ENCODE measurements at regions not wholly inside any gene's neighbourhood (a gene's known extent, or its start where the extent isn't known, plus 50 kb on each side); places are given as distances from the start of the nearest gene placed in this dataset.
"Not testable (repeated sequence)": the region's sequence is repeated elsewhere in the genome, so short reads cannot be mapped to it uniquely, and the experiment has no call there.

DNA sequence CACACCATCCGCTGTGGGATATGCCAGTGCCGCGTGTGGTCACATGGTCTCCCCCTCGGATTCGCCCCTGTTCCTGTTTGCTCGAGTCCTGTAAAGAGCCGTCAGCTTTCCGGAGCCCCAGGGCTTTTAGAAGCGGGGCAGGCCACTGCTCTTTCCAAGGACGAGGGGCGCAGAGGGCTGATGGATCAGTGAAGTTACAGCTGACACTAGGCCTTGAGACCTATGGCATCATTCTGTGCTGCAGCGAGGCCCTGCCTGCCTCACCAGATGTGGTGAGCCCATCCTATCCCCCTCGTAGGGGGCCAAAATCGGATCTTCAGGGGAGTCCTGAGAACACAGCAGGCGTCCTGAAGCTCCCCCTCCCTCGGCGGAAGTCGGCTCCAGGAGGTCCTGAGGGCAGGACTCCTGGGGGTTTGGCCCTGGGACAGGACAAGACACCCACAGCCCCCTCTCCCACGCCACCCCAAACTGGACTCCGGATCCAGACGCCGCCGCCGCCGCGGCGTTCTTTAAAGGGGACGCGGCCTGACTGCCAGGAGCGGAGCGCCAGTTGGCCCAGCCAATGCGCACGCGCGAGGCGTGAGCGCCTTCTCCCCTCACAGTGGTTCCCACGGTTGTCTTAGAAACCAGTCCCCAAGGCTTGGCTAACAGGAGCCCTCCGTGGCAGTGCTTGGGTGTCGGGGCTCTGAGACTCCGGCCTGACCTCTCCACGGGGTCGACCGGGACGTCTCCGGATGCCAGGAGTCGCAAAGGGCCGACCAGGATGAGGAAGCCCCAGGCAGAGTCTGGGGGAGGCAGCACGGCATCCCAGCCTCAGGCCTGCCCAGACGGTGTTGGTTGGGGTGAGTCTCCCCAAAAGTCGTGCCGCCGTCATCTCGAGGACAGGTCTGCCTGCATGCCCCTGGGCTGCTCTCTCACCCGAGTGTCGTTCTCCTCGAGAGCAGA lies 371.7 kb downstream of the ZNF716 start:
- DNase-seq (ENCODE audit: low spot score, unreplicated experiment) = no peak
- Mint-ChIP-seq H3K9me3 (ENCODE audit: low read depth) (peaks cover 35% of the 10 kb centered on the region), H3K4me3 (ENCODE audit: low read depth) (no peak overlapping the region)

DNA sequence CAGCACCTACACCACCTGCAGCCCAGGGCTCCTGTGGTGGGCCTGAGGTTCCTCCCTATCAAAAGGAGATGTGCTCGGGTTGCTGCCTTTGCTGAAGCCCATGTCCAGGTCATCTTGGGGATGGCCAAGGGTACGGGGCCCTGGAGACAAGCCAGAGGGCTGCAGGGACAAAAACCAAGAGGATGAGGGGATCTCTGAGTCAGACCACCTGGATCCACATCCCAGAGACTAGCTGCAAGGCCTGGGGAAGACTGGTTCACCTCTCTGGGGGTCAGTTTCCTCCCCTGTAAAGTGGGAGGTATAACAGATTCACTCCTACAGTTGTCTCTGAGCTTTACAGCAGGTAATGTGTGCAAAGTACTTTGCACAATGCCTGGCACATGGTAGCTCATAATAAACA lies 376.6 kb downstream of the ZNF716 start:
- H3K27ac Mint-ChIP-seq; H3K4me1 Mint-ChIP-seq (ENCODE audit: low read depth); H3K27me3 Mint-ChIP-seq; DNase-seq (ENCODE audit: low spot score, unreplicated experiment); H3K4me3 Mint-ChIP-seq (ENCODE audit: low read depth); H3K36me3 Mint-ChIP-seq (ENCODE audit: insufficient read depth): not testable (repeated sequence)
- H3K9me3 Mint-ChIP-seq (ENCODE audit: low read depth) = peaks cover 16% of the 10 kb centered on the region

More for the DNA sequence above, 371.7 kb downstream of the ZNF716 start:
- Mint-ChIP-seq H3K36me3 (ENCODE audit: insufficient read depth) (peaks cover 9% of the 10 kb centered on the region), H3K27ac (no peak overlapping the region), H3K27me3 (no peaks in the 10 kb centered on the region), H3K4me1 (ENCODE audit: low read depth) (no peaks in the 10 kb centered on the region)
- TF ChIP-seq, protein P1, sequence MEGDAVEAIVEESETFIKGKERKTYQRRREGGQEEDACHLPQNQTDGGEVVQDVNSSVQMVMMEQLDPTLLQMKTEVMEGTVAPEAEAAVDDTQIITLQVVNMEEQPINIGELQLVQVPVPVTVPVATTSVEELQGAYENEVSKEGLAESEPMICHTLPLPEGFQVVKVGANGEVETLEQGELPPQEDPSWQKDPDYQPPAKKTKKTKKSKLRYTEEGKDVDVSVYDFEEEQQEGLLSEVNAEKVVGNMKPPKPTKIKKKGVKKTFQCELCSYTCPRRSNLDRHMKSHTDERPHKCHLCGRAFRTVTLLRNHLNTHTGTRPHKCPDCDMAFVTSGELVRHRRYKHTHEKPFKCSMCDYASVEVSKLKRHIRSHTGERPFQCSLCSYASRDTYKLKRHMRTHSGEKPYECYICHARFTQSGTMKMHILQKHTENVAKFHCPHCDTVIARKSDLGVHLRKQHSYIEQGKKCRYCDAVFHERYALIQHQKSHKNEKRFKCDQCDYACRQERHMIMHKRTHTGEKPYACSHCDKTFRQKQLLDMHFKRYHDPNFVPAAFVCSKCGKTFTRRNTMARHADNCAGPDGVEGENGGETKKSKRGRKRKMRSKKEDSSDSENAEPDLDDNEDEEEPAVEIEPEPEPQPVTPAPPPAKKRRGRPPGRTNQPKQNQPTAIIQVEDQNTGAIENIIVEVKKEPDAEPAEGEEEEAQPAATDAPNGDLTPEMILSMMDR (IDR thresholded peaks at IDR 0.05; ENCODE audit: unreplicated experiment) = no peak

DNA sequence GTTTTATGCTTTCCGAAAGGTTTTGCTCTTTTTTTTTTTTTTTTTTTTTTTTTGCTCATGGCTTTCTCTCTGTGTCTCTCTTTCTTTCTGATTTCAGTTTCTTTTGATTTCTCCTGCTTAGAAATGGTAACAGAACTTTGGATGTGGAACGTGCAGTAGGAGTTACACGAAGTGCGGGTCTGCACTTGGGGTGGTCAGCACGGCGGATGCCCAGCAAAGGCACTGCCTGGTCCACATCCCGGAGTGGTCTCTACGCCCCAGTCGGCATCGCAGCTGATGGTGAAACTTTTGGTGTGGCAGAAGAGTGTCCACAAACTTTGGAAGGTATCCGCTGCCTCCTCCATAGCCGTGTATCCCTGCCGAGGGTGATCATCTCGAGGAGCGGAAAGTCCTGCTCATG lies 385.2 kb downstream of the ZNF716 start:
- H3K27me3 Mint-ChIP-seq; H3K4me1 Mint-ChIP-seq (ENCODE audit: low read depth); H3K27ac Mint-ChIP-seq; DNase-seq (ENCODE audit: low spot score, unreplicated experiment); H3K36me3 Mint-ChIP-seq (ENCODE audit: insufficient read depth); H3K4me3 Mint-ChIP-seq (ENCODE audit: low read depth); H3K9me3 Mint-ChIP-seq (ENCODE audit: low read depth): not testable (repeated sequence)

DNA sequence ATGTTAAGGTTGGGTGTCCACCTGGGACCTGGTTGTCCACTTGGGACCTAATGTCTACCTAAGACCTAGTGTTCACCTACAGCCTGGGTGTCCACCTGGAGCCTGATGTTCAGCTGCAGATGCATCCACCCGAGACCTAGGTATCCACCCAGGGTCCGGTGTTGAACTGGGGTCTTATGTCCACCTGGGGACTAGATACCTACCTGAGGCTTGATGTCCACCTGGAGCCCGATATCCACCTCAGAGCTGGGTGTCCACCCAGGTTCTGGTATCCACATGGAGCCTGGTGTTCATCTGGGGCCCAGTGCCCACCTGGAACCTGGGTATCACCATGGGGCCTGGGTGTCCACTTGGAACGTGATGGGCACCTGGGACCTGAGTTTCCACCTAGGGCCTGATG lies 389.2 kb downstream of the ZNF716 start:
- H3K4me1 Mint-ChIP-seq (ENCODE audit: low read depth); H3K4me3 Mint-ChIP-seq (ENCODE audit: low read depth); H3K27me3 Mint-ChIP-seq; DNase-seq (ENCODE audit: low spot score, unreplicated experiment); H3K9me3 Mint-ChIP-seq (ENCODE audit: low read depth); H3K36me3 Mint-ChIP-seq (ENCODE audit: insufficient read depth); H3K27ac Mint-ChIP-seq: not testable (repeated sequence)

DNA sequence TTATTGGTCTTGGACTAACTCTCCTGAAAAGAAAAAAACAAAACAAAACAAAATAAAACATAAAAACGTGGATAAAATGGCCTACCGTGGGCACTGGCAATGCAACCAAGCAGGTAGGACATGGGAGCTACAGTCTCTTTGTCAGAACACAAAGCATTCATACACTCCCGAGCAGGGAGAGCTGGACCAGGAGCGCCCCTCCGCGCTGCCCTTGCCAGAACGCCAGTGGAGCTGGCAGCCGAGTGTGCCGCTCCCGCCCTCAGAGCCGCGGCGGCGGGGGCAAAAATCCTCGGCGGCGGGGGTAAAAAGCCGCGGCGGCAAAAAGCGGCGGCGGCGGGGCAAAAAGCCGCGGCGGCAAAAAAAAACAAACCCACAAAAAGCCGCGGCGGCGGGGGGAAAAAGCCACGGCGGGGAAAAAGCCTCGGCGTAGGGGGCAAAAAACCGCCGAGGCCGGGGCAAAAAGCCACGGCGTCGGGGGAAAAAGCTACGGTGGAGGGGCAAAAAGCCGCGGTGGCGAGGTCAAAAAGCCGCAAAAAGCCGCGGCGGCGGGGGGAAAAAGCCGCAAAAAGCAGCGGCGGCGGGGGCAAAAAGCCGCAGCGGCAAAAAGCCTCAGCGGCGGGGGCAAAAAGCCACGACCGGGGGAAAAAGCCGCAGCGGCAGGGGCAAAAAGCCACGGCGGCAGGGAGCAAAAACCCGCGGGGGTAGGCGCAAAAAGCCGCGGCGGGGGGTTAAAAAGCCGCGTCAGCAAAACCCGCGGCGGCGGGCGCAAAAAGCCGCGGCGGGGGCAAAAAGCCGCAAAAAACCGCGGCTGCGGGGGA lies 418.1 kb downstream of the ZNF716 start:
- no peak for DNase-seq (ENCODE audit: low spot score, unreplicated experiment)
- peaks cover 4% of the 10 kb centered on the region for H3K36me3 Mint-ChIP-seq (ENCODE audit: insufficient read depth)
- no peaks in the 10 kb centered on the region for H3K4me1 Mint-ChIP-seq (ENCODE audit: low read depth)
- TF ChIP-seq, protein P1 (IDR thresholded peaks at IDR 0.05; ENCODE audit: unreplicated experiment) = no peak
- H3K4me3 Mint-ChIP-seq (ENCODE audit: low read depth) = no peak overlapping the region
- H3K27ac Mint-ChIP-seq = no peak overlapping the region
- peaks cover 31% of the 10 kb centered on the region for H3K9me3 Mint-ChIP-seq (ENCODE audit: low read depth)
- no peaks in the 10 kb centered on the region for H3K27me3 Mint-ChIP-seq

DNA sequence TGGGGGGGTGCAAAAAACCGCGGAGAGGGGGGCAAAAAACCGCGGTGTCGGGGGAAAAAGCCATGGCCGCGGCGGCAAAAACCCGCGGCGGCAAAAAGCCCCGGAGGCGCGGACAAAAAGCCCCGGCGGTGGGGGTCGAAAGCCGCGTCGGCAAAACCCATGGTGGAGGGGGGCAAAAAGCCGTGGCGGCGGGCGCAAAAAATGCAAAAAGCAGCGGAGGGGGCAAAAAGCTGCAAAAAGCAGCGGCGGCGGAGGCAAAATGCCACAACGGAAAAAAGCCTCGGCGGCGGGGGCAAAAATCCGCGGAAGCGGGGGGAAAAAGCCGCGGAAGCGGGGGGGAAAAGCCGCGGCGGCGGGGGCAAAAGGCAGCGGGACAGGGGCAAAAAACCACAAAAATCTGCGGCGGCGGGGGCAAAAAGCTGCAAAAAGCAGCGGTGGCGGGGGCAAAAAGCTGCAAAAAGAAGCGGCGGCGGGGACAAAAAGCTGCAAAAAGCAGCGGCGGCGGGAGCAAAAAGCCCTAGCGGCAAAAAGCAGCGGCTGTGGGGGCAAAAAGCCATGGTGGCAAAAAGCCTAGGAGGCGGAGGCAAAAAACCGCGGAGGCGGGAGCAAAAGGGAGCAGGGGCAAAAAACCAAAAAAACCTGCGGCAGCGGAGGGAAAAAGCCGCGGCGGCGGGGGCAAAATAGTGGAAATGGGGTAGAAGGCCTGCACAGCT lies 418.9 kb downstream of the ZNF716 start:
- H3K36me3 Mint-ChIP-seq (ENCODE audit: insufficient read depth) = peaks cover 4% of the 10 kb centered on the region
- H3K4me3 Mint-ChIP-seq (ENCODE audit: low read depth) = no peak overlapping the region
- no peaks in the 10 kb centered on the region for H3K27me3 Mint-ChIP-seq
- no peak overlapping the region for H3K27ac Mint-ChIP-seq
- no peak for DNase-seq (ENCODE audit: low spot score, unreplicated experiment)
- TF ChIP-seq, protein P1 (IDR thresholded peaks at IDR 0.05; ENCODE audit: unreplicated experiment) = no peak
- H3K9me3 Mint-ChIP-seq (ENCODE audit: low read depth) = peaks cover 34% of the 10 kb centered on the region
- no peaks in the 10 kb centered on the region for H3K4me1 Mint-ChIP-seq (ENCODE audit: low read depth)
